Ascending aorta (tissue), 2 donors: ENCODE measurements at regions not wholly inside any gene's neighbourhood (a gene's known extent, or its start where the extent isn't known, plus 50 kb on each side); places are given as distances from the start of the nearest gene placed in this dataset.
A peak's percentile ranks its signal among the peaks of the same experiment; 100 is the strongest.
"Not testable (repeated sequence)": the region's sequence is repeated elsewhere in the genome, so short reads cannot be mapped to it uniquely, and the experiment has no call there.

Source experiments
- DNase-seq, 2 donors: peaks; one replicate each; pipeline ENCODE4 v3.0.0-alpha.2; 2019; ENCODE audit warnings: low spot score in 2 of 2
- H3K27ac ChIP-seq, 2 donors: fragments of 200-600 bp; sonication (generic); one replicate each; pipeline ENCODE4 v1.5.1; 2016 to 2017; ENCODE audit warnings: mild to moderate bottlenecking in 1 of 2
- H3K27me3 ChIP-seq: fragments of 200-600 bp; sonication (generic); one replicate; pipeline ENCODE4 v1.5.1; 2017
- H3K36me3 ChIP-seq, 2 donors: fragments of 200-600 bp; sonication (generic); one replicate each; pipeline ENCODE4 v1.5.1; 2016
- H3K4me1 ChIP-seq, 2 donors: fragments of 200-600 bp; sonication (generic); one replicate each; pipeline ENCODE4 v1.5.1; 2016 to 2017; ENCODE audit warnings: mild to moderate bottlenecking in 1 of 2
- H3K4me3 ChIP-seq, 2 donors: fragments of 200-600 bp; sonication (generic); one replicate each; pipeline ENCODE4 v1.5.1; 2016 to 2017; ENCODE audit warnings: mild to moderate bottlenecking in 1 of 2
- H3K9me3 ChIP-seq, 2 donors: fragments of 200-600 bp; sonication (generic); one replicate each; pipeline ENCODE4 v1.5.1; 2016
- CTCF ChIP-seq, 3 experiments: fragments of 200-600 bp in 2 of 3; fragments of 450-650 bp in 1 of 3; sonication (generic) in 2 of 3; IDR thresholded peaks; one replicate each; pipeline ENCODE4 v1.5.1; 2016 to 2019; ENCODE audit warnings: antibody characterized with exemption in 3 of 3, mild to moderate bottlenecking in 1 of 3, moderate library complexity in 1 of 3
- intact Hi-C: fragments of 100-400 bp; cut with DNase I; formaldehyde crosslinking; loops from one replicate; pipeline ENCODE4 v1.15.1; 2023

GRCh38 chr1:95167503-95167902 is 50.3 kb downstream of the TLCD4 start:
- intact Hi-C loops, result loop anchor here (5.0 kb wide), 1 partner anchor 65 kb away; the partner anchor contains the start of gene RWDD3
- not testable (repeated sequence) for H3K9me3 ChIP-seq, H3K4me1 ChIP-seq, H3K36me3 ChIP-seq, DNase-seq, H3K27me3 ChIP-seq, H3K4me3 ChIP-seq
- peak overlapping the region in 1 of 2 donors; percentile 57 for H3K27ac ChIP-seq

DNA sequence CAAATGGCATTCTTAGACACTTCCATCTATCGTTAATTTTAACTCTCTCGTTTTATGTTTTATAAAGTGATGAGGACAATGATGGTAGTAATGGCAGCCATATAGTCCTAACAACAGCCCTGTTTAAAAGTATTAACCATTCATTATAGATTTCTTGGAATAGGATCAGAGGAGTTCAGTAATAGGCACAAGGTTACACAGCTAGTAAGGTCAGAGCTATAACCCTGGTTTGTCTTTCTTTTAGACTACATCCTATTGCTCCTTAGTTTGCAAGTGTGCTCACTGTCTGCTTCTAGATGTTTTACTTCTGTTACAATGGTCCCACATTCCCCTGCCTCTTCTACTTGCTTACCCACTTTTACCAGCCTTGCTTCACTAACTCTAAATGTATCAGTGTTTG is 50.9 kb downstream of the TLCD4 start:
- H3K4me1 ChIP-seq, result peaks cover 0 to 6% of the 10 kb centered on the region in 2 donors
- no peak overlapping the region for H3K4me3 ChIP-seq
- intact Hi-C loops, result loop anchor here (5.0 kb wide), 1 partner anchor 64 kb away; the partner anchor contains the start of gene RWDD3
- no peak for TF ChIP-seq CTCF (IDR thresholded peaks at IDR 0.05)
- peaks cover 0 to 7% of the 10 kb centered on the region in 2 donors for H3K36me3 ChIP-seq
- no peak for DNase-seq
- H3K27ac ChIP-seq, result peak overlapping the region in 1 of 2 donors; percentile 57
- peaks cover 0 to 4% of the 10 kb centered on the region in 2 donors for H3K9me3 ChIP-seq
- no peaks in the 10 kb centered on the region for H3K27me3 ChIP-seq

- Histone ChIP-seq H3K27me3 (no peaks in the 10 kb centered on the region), H3K4me3 (no peak overlapping the region), H3K4me1 (peaks cover 0 to 6% of the 10 kb centered on the region in 2 donors), H3K36me3 (peaks cover 0 to 7% of the 10 kb centered on the region in 2 donors), H3K27ac (peak overlapping the region; percentile 20 to 38), H3K9me3 (peaks cover 0 to 4% of the 10 kb centered on the region in 2 donors)
- intact Hi-C loops, result loop anchor here (5.0 kb wide), 1 partner anchor 63 kb away; the partner anchor contains the start of gene RWDD3
- no peak for TF ChIP-seq CTCF (IDR thresholded peaks at IDR 0.05)
- DNase-seq, result no peak
Measured at GRCh38 chr1:95168761-95169351, 51.7 kb downstream of the TLCD4 start.

DNA sequence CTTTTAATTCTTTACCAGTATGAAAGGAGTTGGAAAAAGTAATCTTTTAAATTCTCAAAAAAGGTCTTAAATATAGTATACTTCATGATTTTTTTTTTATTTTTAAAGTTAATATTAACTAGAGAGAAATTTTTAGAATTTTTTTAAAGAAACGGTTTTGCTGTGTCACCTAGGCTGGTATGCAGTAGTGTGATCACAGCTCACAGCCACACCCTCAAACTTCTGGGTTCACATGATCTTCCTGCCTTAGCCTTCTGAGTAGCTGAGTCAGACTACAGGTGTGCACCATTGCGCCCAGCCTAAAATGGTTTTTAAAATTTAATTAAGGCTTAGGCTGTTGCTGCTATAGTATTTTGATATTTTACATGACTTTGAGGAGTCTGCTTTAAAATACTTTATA is 52.4 kb downstream of the TLCD4 start:
- intact Hi-C loops, result loop anchor here (5.0 kb wide), 1 partner anchor 63 kb away; the partner anchor contains the start of gene RWDD3
- Histone ChIP-seq H3K4me1 (peaks cover 0 to 6% of the 10 kb centered on the region in 2 donors), H3K36me3 (peaks cover 0 to 4% of the 10 kb centered on the region in 2 donors), H3K27ac (no peak overlapping the region), H3K9me3 (no peaks in the 10 kb centered on the region), H3K4me3 (no peak overlapping the region), H3K27me3 (no peaks in the 10 kb centered on the region)
- no peak for TF ChIP-seq CTCF (IDR thresholded peaks at IDR 0.05)
- no peak for DNase-seq

GRCh38 chr1:95171270-95172245 is 54.4 kb downstream of the TLCD4 start:
- DNase-seq, result no peak
- H3K27ac ChIP-seq, result no peak overlapping the region
- no peaks in the 10 kb centered on the region for H3K9me3 ChIP-seq
- no peak overlapping the region for H3K4me3 ChIP-seq
- peaks cover 0 to 5% of the 10 kb centered on the region in 2 donors for H3K36me3 ChIP-seq
- no peaks in the 10 kb centered on the region for H3K27me3 ChIP-seq
- intact Hi-C loops, result no loop called here
- no peak for TF ChIP-seq CTCF (IDR thresholded peaks at IDR 0.05)
- peaks cover 0 to 6% of the 10 kb centered on the region in 2 donors for H3K4me1 ChIP-seq

GRCh38 chr1:95176861-95177260 is 57.1 kb upstream of the RWDD3 start:
- Histone ChIP-seq H3K27ac (no peak overlapping the region), H3K27me3 (no peaks in the 10 kb centered on the region), H3K36me3 (peaks cover 0 to 5% of the 10 kb centered on the region in 2 donors), H3K4me1 (peaks cover 0 to 13% of the 10 kb centered on the region in 2 donors), H3K4me3 (no peak overlapping the region), H3K9me3 (no peaks in the 10 kb centered on the region)
- TF ChIP-seq CTCF (IDR thresholded peaks at IDR 0.05), result no peak
- intact Hi-C loops, result no loop called here
- DNase-seq, result no peak
